NT2/D1 (cell line): ENCODE measurements at regions not wholly inside any gene's neighbourhood (a gene's known extent, or its start where the extent isn't known, plus 50 kb on each side); places are given as distances from the start of the nearest gene placed in this dataset.

Source experiments
- YY1 ChIP-seq: IDR thresholded peaks from 2 replicates; pipeline ENCODE4 v1.6.1; 2011; ENCODE audit not compliant: insufficient read length, insufficient read depth
- ZNF274 ChIP-seq: IDR thresholded peaks from 2 replicates; pipeline ENCODE4 v1.6.1; 2011; ENCODE audit warnings: mild to moderate bottlenecking, low read depth, low read length

GRCh38 chr22:34972191-34972897 is 93.6 kb upstream of the ISX start:
- TF ChIP-seq YY1 (no peak), ZNF274 (no peak)
